Naive thymus-derived CD4-positive, alpha-beta T cell (primary cell): ENCODE measurements at regions not wholly inside any gene's neighbourhood (a gene's known extent, or its start where the extent isn't known, plus 50 kb on each side); places are given as distances from the start of the nearest gene placed in this dataset.
"Not testable (repeated sequence)": the region's sequence is repeated elsewhere in the genome, so short reads cannot be mapped to it uniquely, and the experiment has no call there.

Experiments used
- ATAC-seq: fragments of 150-1000 bp; cut with Tn5 transposase; 2 replicates; pipeline ENCODE4 v1.10.0; 2021; ENCODE audit warnings: mild to moderate bottlenecking, moderate library complexity
- CTCF ChIA-PET: fragments of 350-600 bp; sonication (Branson Sonifier 250); formaldehyde crosslinking; loops from one replicate; lab custom pipeline; 2021; ENCODE audit warnings: antibody characterized with exemption; lab: Charles Lee
- POLR2A ChIA-PET: fragments of 350-600 bp; sonication (Branson Sonifier 250); formaldehyde crosslinking; loops from one replicate; lab custom pipeline; 2021; ENCODE audit warnings: antibody characterized with exemption, inconsistent platforms; lab: Charles Lee
- DNase-seq, 9 donors: peaks; one replicate each; pipeline versions ENCODE4 v3.0.0 to v3.0.0-alpha.2; 2020 to 2022; ENCODE audit warnings: mixed read lengths in 1 of 9
- H3K27ac ChIP-seq: one replicate; pipeline ENCODE4 v1.7.0; 2013; ENCODE audit warnings: mild to moderate bottlenecking, low read depth, low read length, moderate library complexity
- H3K27me3 ChIP-seq, 2 donors: one replicate each; pipeline ENCODE4 v1.7.0; 2013; ENCODE audit warnings: low read length in 2 of 2, mild to moderate bottlenecking in 2 of 2, moderate library complexity in 2 of 2; ENCODE audit not compliant: control insufficient read depth in 2 of 2, insufficient read depth in 2 of 2
- H3K36me3 ChIP-seq, 3 experiments: 1 replicate in 2 of 3; 2 replicates in 1 of 3; pipeline ENCODE4 v1.7.0; 2013; ENCODE audit warnings: low read length in 3 of 3, mild to moderate bottlenecking in 3 of 3, moderate library complexity in 1 of 3; ENCODE audit not compliant: insufficient read depth in 3 of 3, control insufficient read depth in 2 of 3
- H3K4me1 ChIP-seq, 2 donors: one replicate each; pipeline ENCODE4 v1.7.0; 2013; ENCODE audit warnings: low read length in 2 of 2, mild to moderate bottlenecking in 2 of 2, moderate library complexity in 1 of 2; ENCODE audit not compliant: control insufficient read depth in 2 of 2, insufficient read depth in 2 of 2
- H3K4me3 ChIP-seq: 2 replicates; pipeline ENCODE4 v1.7.0; 2013; ENCODE audit warnings: mild to moderate bottlenecking, low read length
- H3K9me3 ChIP-seq, 3 experiments: 1 replicate in 2 of 3; 2 replicates in 1 of 3; pipeline ENCODE4 v1.7.0; 2013; ENCODE audit warnings: low read length in 3 of 3; ENCODE audit not compliant: control insufficient read depth in 2 of 3
- H3K27ac Mint-ChIP-seq, 9 donors: one replicate each; pipeline ENCODE4 v1.8.0; 2020 to 2022; ENCODE audit warnings: mixed read lengths in 9 of 9, mild to moderate bottlenecking in 8 of 9, moderate library complexity in 5 of 9, inconsistent platforms in 2 of 9
- H3K27me3 Mint-ChIP-seq, 5 donors: one replicate each; pipeline ENCODE4 v1.8.0; 2021 to 2022; ENCODE audit warnings: mixed read lengths in 5 of 5, mild to moderate bottlenecking in 1 of 5
- H3K36me3 Mint-ChIP-seq, 5 donors: one replicate each; pipeline ENCODE4 v1.8.0; 2020 to 2022; ENCODE audit warnings: mixed read lengths in 5 of 5, mild to moderate bottlenecking in 3 of 5, inconsistent platforms in 1 of 5
- H3K4me1 Mint-ChIP-seq, 7 donors: one replicate each; pipeline ENCODE4 v1.8.0; 2020 to 2022; ENCODE audit warnings: mixed read lengths in 7 of 7, mild to moderate bottlenecking in 3 of 7, inconsistent platforms in 1 of 7
- H3K4me3 Mint-ChIP-seq, 10 donors: one replicate each; pipeline ENCODE4 v1.8.0; 2020 to 2022; ENCODE audit warnings: mild to moderate bottlenecking in 10 of 10, mixed read lengths in 10 of 10, moderate library complexity in 6 of 10, inconsistent platforms in 2 of 10
- H3K9me3 Mint-ChIP-seq, 11 donors: one replicate each; pipeline ENCODE4 v1.8.0; 2020 to 2022; ENCODE audit warnings: mixed read lengths in 11 of 11, mild to moderate bottlenecking in 4 of 11, inconsistent platforms in 1 of 11, moderate library complexity in 1 of 11
- intact Hi-C, 2 donors: fragments of 100-400 bp; cut with micrococcal nuclease; formaldehyde crosslinking; loops; one replicate each; pipeline ENCODE4 v1.15.1; 2023

GRCh38 chr1:242811092-242811840 is 286.8 kb upstream of the PLD5 start:
- H3K4me3 Mint-ChIP-seq, result no peak overlapping the region
- no peak overlapping the region for H3K4me3 ChIP-seq
- no peaks in the 10 kb centered on the region for H3K36me3 Mint-ChIP-seq
- peaks cover 0 to 6% (median 0%) of the 10 kb centered on the region in 11 donors for H3K9me3 Mint-ChIP-seq
- no peaks in the 10 kb centered on the region for H3K4me1 ChIP-seq
- peaks cover 0 to 24% (median 13%) of the 10 kb centered on the region in 5 donors for H3K27me3 Mint-ChIP-seq
- no peaks in the 10 kb centered on the region for H3K27me3 ChIP-seq
- no peaks in the 10 kb centered on the region for H3K4me1 Mint-ChIP-seq
- H3K36me3 ChIP-seq, result no peaks in the 10 kb centered on the region
- H3K27ac Mint-ChIP-seq, result no peak overlapping the region
- no peak for ATAC-seq
- DNase-seq, result no peak
- H3K27ac ChIP-seq, result no peak overlapping the region
- H3K9me3 ChIP-seq, result no peaks in the 10 kb centered on the region
- ChIA-PET CTCF (no interaction called here), POLR2A (no interaction called here)
- intact Hi-C loops, result no loop called here

GRCh38 chr1:242806324-242806723 is 281.8 kb upstream of the PLD5 start:
- CTCF ChIA-PET, result no interaction called here
- no peak overlapping the region for H3K4me3 Mint-ChIP-seq
- H3K4me1 ChIP-seq, result no peaks in the 10 kb centered on the region

GRCh38 chr1:242805360-242805759 is 280.9 kb upstream of the PLD5 start:
- H3K36me3 ChIP-seq, intact Hi-C loops, H3K4me3 ChIP-seq, CTCF ChIA-PET, H3K4me1 ChIP-seq, H3K9me3 ChIP-seq, H3K27me3 ChIP-seq, H3K27ac Mint-ChIP-seq, H3K4me1 Mint-ChIP-seq, DNase-seq, H3K4me3 Mint-ChIP-seq, H3K27ac ChIP-seq, H3K36me3 Mint-ChIP-seq, POLR2A ChIA-PET, ATAC-seq, H3K9me3 Mint-ChIP-seq, H3K27me3 Mint-ChIP-seq: not testable (repeated sequence)

More at GRCh38 chr1:242806324-242806723, 281.8 kb upstream of the PLD5 start:
- Histone ChIP-seq H3K27ac (no peak overlapping the region), H3K36me3 (no peaks in the 10 kb centered on the region), H3K27me3 (no peaks in the 10 kb centered on the region), H3K4me3 (no peak overlapping the region), H3K9me3 (no peaks in the 10 kb centered on the region)
- Mint-ChIP-seq H3K4me1 (no peaks in the 10 kb centered on the region), H3K27me3 (peaks cover 0 to 10% (median 0%) of the 10 kb centered on the region in 5 donors), H3K9me3 (no peaks in the 10 kb centered on the region), H3K27ac (no peak overlapping the region), H3K36me3 (no peaks in the 10 kb centered on the region)
- POLR2A ChIA-PET, result no interaction called here
- DNase-seq (no peak), ATAC-seq (no peak)
- intact Hi-C loops, result no loop called here

- no peaks in the 10 kb centered on the region for H3K36me3 Mint-ChIP-seq
- POLR2A ChIA-PET, result no interaction called here
Measured at GRCh38 chr1:242802973-242803372, 278.5 kb upstream of the PLD5 start.

GRCh38 chr1:242800521-242800920 is 276.0 kb upstream of the PLD5 start:
- no peak overlapping the region for H3K4me3 ChIP-seq
- H3K36me3 ChIP-seq, result no peaks in the 10 kb centered on the region
- Mint-ChIP-seq H3K9me3 (peaks cover 0 to 3% (median 0%) of the 10 kb centered on the region in 11 donors), H3K27me3 (peaks cover 0 to 17% (median 10%) of the 10 kb centered on the region in 5 donors), H3K4me1 (no peaks in the 10 kb centered on the region), H3K36me3 (no peaks in the 10 kb centered on the region), H3K4me3 (no peak overlapping the region), H3K27ac (no peak overlapping the region)
- ChIA-PET CTCF (no interaction called here), POLR2A (no interaction called here)
- DNase-seq (no peak), ATAC-seq (no peak)
- H3K27me3 ChIP-seq, result no peaks in the 10 kb centered on the region
- intact Hi-C loops, result no loop called here
- no peaks in the 10 kb centered on the region for H3K4me1 ChIP-seq
- H3K9me3 ChIP-seq, result no peaks in the 10 kb centered on the region
- H3K27ac ChIP-seq, result no peak overlapping the region

More at GRCh38 chr1:242802973-242803372, 278.5 kb upstream of the PLD5 start:
- H3K27ac Mint-ChIP-seq, result no peak overlapping the region
- H3K9me3 Mint-ChIP-seq, result no peaks in the 10 kb centered on the region
- Histone ChIP-seq H3K27me3 (no peaks in the 10 kb centered on the region), H3K9me3 (no peaks in the 10 kb centered on the region), H3K27ac (no peak overlapping the region), H3K4me1 (no peaks in the 10 kb centered on the region), H3K36me3 (no peaks in the 10 kb centered on the region), H3K4me3 (no peak overlapping the region)
- H3K4me1 Mint-ChIP-seq, result no peaks in the 10 kb centered on the region
- intact Hi-C loops, result no loop called here
- ATAC-seq (no peak), DNase-seq (no peak)
- CTCF ChIA-PET, result no interaction called here
- H3K4me3 Mint-ChIP-seq, result no peak overlapping the region
- H3K27me3 Mint-ChIP-seq, result peaks cover 0 to 8% (median 7%) of the 10 kb centered on the region in 5 donors

GRCh38 chr1:242797856-242798255 is 273.4 kb upstream of the PLD5 start:
- H3K4me1 ChIP-seq, result no peaks in the 10 kb centered on the region
- no peaks in the 10 kb centered on the region for H3K27me3 ChIP-seq
- Mint-ChIP-seq H3K4me1 (no peaks in the 10 kb centered on the region), H3K4me3 (no peak overlapping the region), H3K27ac (no peak overlapping the region), H3K9me3 (peaks cover 0 to 4% (median 0%) of the 10 kb centered on the region in 11 donors), H3K36me3 (no peaks in the 10 kb centered on the region), H3K27me3 (peaks cover 0 to 17% (median 10%) of the 10 kb centered on the region in 5 donors)
- intact Hi-C loops, result no loop called here
- ChIA-PET POLR2A (no interaction called here), CTCF (no interaction called here)
- no peaks in the 10 kb centered on the region for H3K36me3 ChIP-seq
- no peak overlapping the region for H3K27ac ChIP-seq
- ATAC-seq, result no peak
- no peak for DNase-seq
- H3K9me3 ChIP-seq, result no peaks in the 10 kb centered on the region
- H3K4me3 ChIP-seq, result no peak overlapping the region

GRCh38 chr1:242788771-242789170 is 264.3 kb upstream of the PLD5 start:
- H3K4me1 Mint-ChIP-seq, result no peaks in the 10 kb centered on the region
- no peak for ATAC-seq
- no peak overlapping the region for H3K27ac Mint-ChIP-seq
- no peak overlapping the region for H3K4me3 Mint-ChIP-seq
- H3K9me3 ChIP-seq, result no peaks in the 10 kb centered on the region
- H3K27me3 ChIP-seq, result no peaks in the 10 kb centered on the region
- peaks cover 0 to 5% (median 0%) of the 10 kb centered on the region in 5 donors for H3K36me3 Mint-ChIP-seq
- no peaks in the 10 kb centered on the region for H3K4me1 ChIP-seq
- CTCF ChIA-PET, result no interaction called here
- H3K9me3 Mint-ChIP-seq, result peaks cover 0 to 7% (median 4%) of the 10 kb centered on the region in 11 donors
- POLR2A ChIA-PET, result no interaction called here
- no peaks in the 10 kb centered on the region for H3K36me3 ChIP-seq
- H3K27ac ChIP-seq, result no peak overlapping the region
- no peak overlapping the region for H3K4me3 ChIP-seq
- intact Hi-C loops, result no loop called here
- peaks cover 0 to 24% (median 15%) of the 10 kb centered on the region in 5 donors for H3K27me3 Mint-ChIP-seq
- DNase-seq, result no peak
